ENCODE measurements at regions not wholly inside any gene's neighbourhood (a gene's known extent, or its start where the extent isn't known, plus 50 kb on each side); places are given as distances from the start of the nearest gene placed in this dataset.
A peak's percentile ranks its signal among the peaks of the same experiment; 100 is the strongest.
"Not testable (repeated sequence)": the region's sequence is repeated elsewhere in the genome, so short reads cannot be mapped to it uniquely, and the experiment has no call there.

DNA sequence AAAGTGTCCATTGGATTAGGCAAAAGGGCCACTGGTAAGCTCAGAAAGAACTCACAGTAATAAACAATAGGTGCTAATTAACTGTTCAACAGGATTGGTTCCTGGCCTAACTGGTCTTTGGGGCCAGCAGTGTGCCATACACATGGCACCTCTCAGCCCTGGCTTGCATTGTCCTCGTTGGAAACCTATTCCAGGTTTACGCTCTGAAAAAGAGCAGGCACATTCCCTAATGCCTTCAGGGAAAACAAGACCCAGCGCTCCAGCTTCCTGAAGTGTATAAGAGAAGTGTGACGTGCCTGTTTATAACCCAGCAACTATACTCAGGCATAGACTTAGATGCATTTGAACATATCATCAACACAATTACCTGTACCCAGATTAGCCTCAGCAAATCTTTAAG is 51.9 kb upstream of the RBM47 start:
- no peak overlapping the region for H3K4me3 ChIP-seq (ENCODE audit: low read depth, low read length)
- no peak for DNase-seq (ENCODE audit: low read depth)
- TF ChIP-seq CTCF (conservative IDR thresholded peaks at IDR 0.05; ENCODE audit: low read depth, low read length): no peak

GRCh38 chr4:40682290-40683101 is 52.8 kb upstream of the RBM47 start:
- DNase-seq (ENCODE audit: low read depth): no peak
- H3K4me3 ChIP-seq (ENCODE audit: low read depth, low read length): no peak overlapping the region
- TF ChIP-seq CTCF (conservative IDR thresholded peaks at IDR 0.05; ENCODE audit: low read depth, low read length): no peak

DNA sequence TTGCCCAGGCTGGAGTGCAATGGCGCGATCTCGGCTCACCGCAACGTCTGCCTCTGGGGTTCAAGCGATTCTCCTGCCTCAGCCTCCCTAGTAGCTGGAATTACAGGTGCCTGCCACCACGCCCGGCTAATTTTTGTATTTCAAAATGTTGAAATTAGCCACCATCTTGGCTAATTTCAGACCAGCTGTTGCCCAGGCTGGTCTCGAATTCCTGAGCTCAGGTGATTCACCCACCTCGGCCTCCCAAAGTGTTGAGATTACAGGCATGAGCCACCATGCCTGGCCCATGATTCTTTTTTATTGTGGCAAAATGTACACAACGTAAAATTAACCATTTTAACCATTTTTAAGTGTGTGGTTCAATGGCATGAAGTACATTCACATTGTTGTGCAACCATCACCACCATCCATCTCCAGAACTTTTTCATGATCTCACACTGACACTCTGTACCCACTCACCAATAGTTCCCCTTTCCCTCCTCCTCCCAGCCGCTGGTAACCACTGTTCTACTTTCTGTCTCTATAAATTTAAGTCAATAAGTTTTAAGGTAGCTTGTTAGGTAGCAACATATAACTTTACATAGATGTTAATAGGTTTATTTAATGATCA is 54.0 kb upstream of the RBM47 start:
- H3K4me3 ChIP-seq (ENCODE audit: low read depth, low read length); DNase-seq (ENCODE audit: low read depth): not testable (repeated sequence)

GRCh38 chr4:40684404-40684803 is 54.7 kb upstream of the RBM47 start:
- no peak overlapping the region for H3K4me3 ChIP-seq (ENCODE audit: low read depth, low read length)
- DNase-seq (ENCODE audit: low read depth): no peak
- TF ChIP-seq CTCF (conservative IDR thresholded peaks at IDR 0.05; ENCODE audit: low read depth, low read length): no peak

- no peak overlapping the region for H3K4me3 ChIP-seq (ENCODE audit: low read depth, low read length)
Measured at GRCh38 chr4:40685300-40685699, 55.6 kb upstream of the RBM47 start.

GRCh38 chr4:40686081-40686913 is 56.6 kb upstream of the RBM47 start:
- DNase-seq (ENCODE audit: low read depth): no peak
- no peak overlapping the region for H3K4me3 ChIP-seq (ENCODE audit: low read depth, low read length)
- no peak for TF ChIP-seq CTCF (conservative IDR thresholded peaks at IDR 0.05; ENCODE audit: low read depth, low read length)

More at GRCh38 chr4:40685300-40685699, 55.6 kb upstream of the RBM47 start:
- TF ChIP-seq CTCF (conservative IDR thresholded peaks at IDR 0.05; ENCODE audit: low read depth, low read length): no peak
- peak; percentile 53 for DNase-seq (ENCODE audit: low read depth)

DNA sequence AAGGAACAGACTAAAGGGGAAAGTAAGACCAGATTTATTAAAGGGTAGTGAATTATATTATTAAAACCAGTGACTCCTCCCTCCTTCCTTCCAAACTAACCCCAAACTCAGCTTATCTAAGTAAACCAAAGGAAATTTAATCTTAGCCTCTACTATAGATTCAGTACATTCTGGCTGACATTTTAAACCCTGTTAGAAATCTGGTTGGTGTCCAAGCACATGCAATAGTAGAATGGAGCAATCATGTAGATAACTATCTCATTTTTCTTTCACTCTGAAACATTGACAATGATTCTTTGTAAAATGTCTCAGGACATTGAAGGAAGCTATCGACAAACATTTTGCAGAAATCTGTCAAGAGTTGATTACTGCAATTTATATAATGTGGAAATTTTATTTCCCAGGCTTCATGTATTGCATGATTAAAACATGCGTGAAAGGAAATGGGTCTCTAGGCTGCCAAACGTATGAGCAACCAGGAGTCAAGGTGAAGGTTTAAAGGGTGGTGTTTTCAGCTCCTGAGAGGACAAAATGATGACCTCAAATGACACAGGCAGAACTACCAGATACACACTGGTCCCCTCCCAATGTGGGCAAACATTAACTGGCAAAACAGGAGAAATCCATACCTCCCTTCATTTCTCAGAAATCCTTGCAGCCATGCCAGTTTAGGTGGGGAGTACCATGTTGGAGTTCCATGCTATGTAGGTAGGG is 58.2 kb upstream of the RBM47 start:
- TF ChIP-seq CTCF (conservative IDR thresholded peaks at IDR 0.05; ENCODE audit: low read depth, low read length): no peak
- H3K4me3 ChIP-seq (ENCODE audit: low read depth, low read length): no peak overlapping the region
- peak; percentile 31 for DNase-seq (ENCODE audit: low read depth)

Measured in choroid plexus epithelial cell (primary cell).